ENCODE measurements at regions not wholly inside any gene's neighbourhood (a gene's known extent, or its start where the extent isn't known, plus 50 kb on each side); places are given as distances from the start of the nearest gene placed in this dataset.

GRCh38 chr3:95588473-95588872, 1225.9 kb upstream of the EPHA6 start:
- no peaks in the 10 kb centered on the region for H3K36me3 Mint-ChIP-seq (ENCODE audit: low read depth)
- DNase-seq, result no peak
- TF ChIP-seq CTCF (IDR thresholded peaks at IDR 0.05), result no peak
- H3K27ac Mint-ChIP-seq, result no peak overlapping the region
- H3K9me3 Mint-ChIP-seq, result peaks cover 22% of the 10 kb centered on the region
- no peaks in the 10 kb centered on the region for H3K4me1 Mint-ChIP-seq (ENCODE audit: low read depth)
- H3K27me3 Mint-ChIP-seq (ENCODE audit: insufficient read depth), result no peaks in the 10 kb centered on the region; the same call in 1 of the 2 replicates
- H3K4me3 Mint-ChIP-seq, result no peak overlapping the region

DNA sequence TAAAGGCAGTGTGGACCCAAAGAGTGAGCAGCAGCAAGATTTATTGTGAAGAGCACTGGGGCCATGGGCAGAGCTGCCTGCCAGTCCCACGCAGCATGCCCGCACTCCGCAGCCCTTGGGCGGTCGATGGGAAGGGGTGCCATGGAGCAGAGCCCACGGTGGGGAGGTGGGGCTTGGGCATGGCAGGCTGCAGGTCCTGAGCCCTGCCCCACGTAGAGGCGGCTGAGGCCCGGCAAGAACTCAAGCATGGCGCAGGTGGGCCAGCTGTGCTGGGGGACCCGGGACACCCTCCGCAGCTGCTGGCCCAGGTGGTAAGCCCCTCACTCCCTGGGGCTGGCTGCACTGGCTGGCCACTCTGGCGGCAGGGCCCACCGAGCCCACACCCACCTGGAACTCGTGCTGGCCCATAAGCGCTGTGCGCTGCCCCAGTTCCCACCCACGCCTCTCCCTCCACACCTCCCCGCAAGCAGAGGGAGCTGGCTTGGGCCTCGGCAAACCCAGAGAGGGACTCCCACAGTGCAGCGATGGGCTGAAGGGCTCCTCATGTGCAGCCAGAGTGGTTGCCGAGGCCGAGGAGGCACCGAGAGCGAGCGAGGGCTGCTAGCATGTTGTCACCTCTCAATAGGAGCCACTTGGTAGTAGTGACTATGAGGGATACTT, 1218.8 kb upstream of the EPHA6 start:
- no peak overlapping the region for H3K4me3 Mint-ChIP-seq
- TF ChIP-seq CTCF (IDR thresholded peaks at IDR 0.05), result no peak
- H3K27ac Mint-ChIP-seq, result no peak overlapping the region
- DNase-seq, result no peak
- H3K27me3 Mint-ChIP-seq (ENCODE audit: insufficient read depth), result no peaks in the 10 kb centered on the region
- peaks cover 5% of the 10 kb centered on the region; the same call in 1 of the 2 replicates for H3K36me3 Mint-ChIP-seq (ENCODE audit: low read depth)
- peaks cover 32% of the 10 kb centered on the region for H3K9me3 Mint-ChIP-seq
- no peaks in the 10 kb centered on the region for H3K4me1 Mint-ChIP-seq (ENCODE audit: low read depth)

- Mint-ChIP-seq H3K4me3 (no peak overlapping the region), H3K9me3 (peaks cover 56% of the 10 kb centered on the region), H3K36me3 (ENCODE audit: low read depth) (peaks cover 6% of the 10 kb centered on the region; the same call in 1 of the 2 replicates), H3K27me3 (ENCODE audit: insufficient read depth) (no peaks in the 10 kb centered on the region), H3K27ac (no peak overlapping the region), H3K4me1 (ENCODE audit: low read depth) (no peaks in the 10 kb centered on the region)
- no peak for TF ChIP-seq CTCF (IDR thresholded peaks at IDR 0.05)
- DNase-seq, result no peak
These were observed 1206.5 kb upstream of the EPHA6 start for GRCh38 chr3:95607926-95608325.

DNA sequence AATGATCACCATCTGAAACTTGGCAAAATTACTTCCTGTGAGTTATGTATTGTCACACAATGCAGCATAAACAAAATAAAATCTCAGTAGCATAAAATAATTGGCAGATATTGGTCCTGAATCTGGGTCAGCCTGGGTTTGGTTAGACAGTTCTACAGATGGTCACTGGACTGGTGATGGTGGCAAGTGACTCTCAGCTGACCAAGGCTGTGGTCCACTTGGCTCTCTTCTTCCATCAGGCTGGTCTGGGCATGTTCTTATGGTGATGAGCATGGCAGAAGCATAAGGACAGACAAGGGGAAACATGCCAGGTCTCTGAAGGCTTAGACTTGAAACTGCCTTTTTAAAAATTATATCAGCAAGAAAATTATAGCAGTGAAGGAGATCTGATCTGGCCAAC, 1205.0 kb upstream of the EPHA6 start:
- H3K9me3 Mint-ChIP-seq, result peaks cover 48% of the 10 kb centered on the region
- DNase-seq, result no peak
- no peaks in the 10 kb centered on the region for H3K4me1 Mint-ChIP-seq (ENCODE audit: low read depth)
- H3K27me3 Mint-ChIP-seq (ENCODE audit: insufficient read depth), result no peaks in the 10 kb centered on the region
- peaks cover 6% of the 10 kb centered on the region; the same call in 1 of the 2 replicates for H3K36me3 Mint-ChIP-seq (ENCODE audit: low read depth)
- no peak for TF ChIP-seq CTCF (IDR thresholded peaks at IDR 0.05)
- no peak overlapping the region for H3K4me3 Mint-ChIP-seq
- no peak overlapping the region for H3K27ac Mint-ChIP-seq

- Mint-ChIP-seq H3K4me3 (no peak overlapping the region), H3K4me1 (ENCODE audit: low read depth) (no peaks in the 10 kb centered on the region), H3K9me3 (peaks cover 28% of the 10 kb centered on the region), H3K27me3 (ENCODE audit: insufficient read depth) (no peaks in the 10 kb centered on the region), H3K27ac (no peak overlapping the region), H3K36me3 (ENCODE audit: low read depth) (peaks cover 3% of the 10 kb centered on the region; the same call in 1 of the 2 replicates)
- TF ChIP-seq CTCF (IDR thresholded peaks at IDR 0.05), result no peak
- no peak for DNase-seq
These were observed 1201.8 kb upstream of the EPHA6 start for GRCh38 chr3:95612611-95613010.

Data from HFFc6 (cell line).